ENCODE measurements at regions not wholly inside any gene's neighbourhood (a gene's known extent, or its start where the extent isn't known, plus 50 kb on each side); places are given as distances from the start of the nearest gene placed in this dataset.

GRCh38 chr1:89453123-89453972, 71.3 kb upstream of the LRRC8B start:
- Histone ChIP-seq H3K36me3 (ENCODE audit: insufficient read depth) (no peaks in the 10 kb centered on the region), H3F3A (replicated peaks; ENCODE audit: low read depth) (no peaks in the 10 kb centered on the region), H3K4me3 (no peak overlapping the region), H3K79me2 (replicated peaks; ENCODE audit: insufficient read depth) (no peaks in the 10 kb centered on the region), H3K4me2 (no peak overlapping the region), H3K27ac (ENCODE audit: low read depth) (no peak overlapping the region), H3K4me1 (ENCODE audit: insufficient read depth) (peaks cover 10% of the 10 kb centered on the region; the same call in 1 of the 2 replicates), H4K20me1 (replicated peaks; ENCODE audit: insufficient read depth) (no peaks in the 10 kb centered on the region), H3K9me2 (ENCODE audit: insufficient read depth) (no peaks in the 10 kb centered on the region), H2AFZ (no peak overlapping the region), H3K27me3 (ENCODE audit: insufficient read depth) (no peaks in the 10 kb centered on the region)
- TF ChIP-seq ETS1 (IDR thresholded peaks at IDR 0.05) (no peak), NANOG (IDR thresholded peaks at IDR 0.05; ENCODE audit: borderline replicate concordance) (no peak), CREB1 (CRISPR knock-in tag; IDR thresholded peaks at IDR 0.05; ENCODE audit: low read depth) (no peak), ZNF462 (CRISPR knock-in tag; IDR thresholded peaks at IDR 0.05) (no peak), POLR2AphosphoS5 (IDR thresholded peaks at IDR 0.05; ENCODE audit: low read depth) (no peak), JUNB (IDR thresholded peaks at IDR 0.05; ENCODE audit: unreplicated experiment) (no peak), ZNF331 (CRISPR knock-in tag; IDR thresholded peaks at IDR 0.05; ENCODE audit: low read depth) (no peak), STAT1 (IDR thresholded peaks at IDR 0.05; ENCODE audit: unreplicated experiment) (no peak), EZH2phosphoT487 (IDR thresholded peaks at IDR 0.05; ENCODE audit: unreplicated experiment) (no peak), EZH2 (IDR thresholded peaks at IDR 0.05; ENCODE audit: low read depth, unreplicated experiment) (no peak), ZNF114 (CRISPR knock-in tag; IDR thresholded peaks at IDR 0.05) (no peak), REST (IDR thresholded peaks at IDR 0.05; ENCODE audit: unreplicated experiment) (no peak)
- TF ChIP-seq, protein P1, sequence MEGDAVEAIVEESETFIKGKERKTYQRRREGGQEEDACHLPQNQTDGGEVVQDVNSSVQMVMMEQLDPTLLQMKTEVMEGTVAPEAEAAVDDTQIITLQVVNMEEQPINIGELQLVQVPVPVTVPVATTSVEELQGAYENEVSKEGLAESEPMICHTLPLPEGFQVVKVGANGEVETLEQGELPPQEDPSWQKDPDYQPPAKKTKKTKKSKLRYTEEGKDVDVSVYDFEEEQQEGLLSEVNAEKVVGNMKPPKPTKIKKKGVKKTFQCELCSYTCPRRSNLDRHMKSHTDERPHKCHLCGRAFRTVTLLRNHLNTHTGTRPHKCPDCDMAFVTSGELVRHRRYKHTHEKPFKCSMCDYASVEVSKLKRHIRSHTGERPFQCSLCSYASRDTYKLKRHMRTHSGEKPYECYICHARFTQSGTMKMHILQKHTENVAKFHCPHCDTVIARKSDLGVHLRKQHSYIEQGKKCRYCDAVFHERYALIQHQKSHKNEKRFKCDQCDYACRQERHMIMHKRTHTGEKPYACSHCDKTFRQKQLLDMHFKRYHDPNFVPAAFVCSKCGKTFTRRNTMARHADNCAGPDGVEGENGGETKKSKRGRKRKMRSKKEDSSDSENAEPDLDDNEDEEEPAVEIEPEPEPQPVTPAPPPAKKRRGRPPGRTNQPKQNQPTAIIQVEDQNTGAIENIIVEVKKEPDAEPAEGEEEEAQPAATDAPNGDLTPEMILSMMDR (conservative IDR thresholded peaks at IDR 0.05; ENCODE audit: low read depth in 2 of 2) = no peak
- H3K9me3 Mint-ChIP-seq = no peaks in the 10 kb centered on the region
- ATAC-seq (no peak), DNase-seq (ENCODE audit: low spot score) (no peak)
- H3K27me3 Mint-ChIP-seq (ENCODE audit: insufficient read depth, low read depth, poor library complexity) = peaks cover 2% of the 10 kb centered on the region
- no peak overlapping the region for H3K4me3 Mint-ChIP-seq
- H3K4me1 Mint-ChIP-seq = peaks cover 20% of the 10 kb centered on the region
- H3K36me3 Mint-ChIP-seq (ENCODE audit: low read depth) = no peaks in the 10 kb centered on the region
- no peak overlapping the region for H3K27ac Mint-ChIP-seq

All from GM23338 (cell line).